B cell (primary cell): ENCODE measurements at regions not wholly inside any gene's neighbourhood (a gene's known extent, or its start where the extent isn't known, plus 50 kb on each side); places are given as distances from the start of the nearest gene placed in this dataset.

ENCODE experiments used
- ATAC-seq: fragments of 200-7000 bp; cut with Tn5 transposase; one replicate; pipeline ENCODE4 v1.10.0; 2021; ENCODE audit warnings: low read depth, mild to moderate bottlenecking, moderate number of reproducible peaks, moderate library complexity
- CTCF ChIA-PET: fragments of 350-600 bp; sonication (Branson Sonifier 250); formaldehyde crosslinking; loops from one replicate; lab custom pipeline; 2021; ENCODE audit warnings: antibody characterized with exemption, inconsistent platforms; lab: Charles Lee
- POLR2A ChIA-PET: fragments of 350-600 bp; sonication (Branson Sonifier 250); formaldehyde crosslinking; loops from one replicate; lab custom pipeline; 2021; ENCODE audit warnings: antibody characterized with exemption; lab: Charles Lee
- DNase-seq: peaks from one replicate; pipeline ENCODE4 v3.0.0; 2013
- H2AFZ ChIP-seq: 2 replicates; pipeline ENCODE4 v1.6.1; 2012; ENCODE audit warnings: mild to moderate bottlenecking, low read depth, low read length; ENCODE audit not compliant: insufficient read depth, poor library complexity, severe bottlenecking
- H3K27ac ChIP-seq, 2 donors: 1 replicate in 1 of 2; 2 replicates in 1 of 2; pipeline ENCODE4 v1.5.1; 2012 to 2013; ENCODE audit warnings: low read length in 2 of 2, mild to moderate bottlenecking in 2 of 2, moderate library complexity in 1 of 2
- H3K27me3 ChIP-seq, 4 experiments: fragments of 200-600 bp in 1 of 4; sonication (generic) in 1 of 4; replicated peaks in 1 of 4; 1 replicate in 2 of 4; 2 replicates in 2 of 4; pipeline versions ENCODE4 v1.6.1 to v1.7.0; 2013 to 2016; ENCODE audit warnings: low read length in 3 of 4, mild to moderate bottlenecking in 2 of 4, mixed read lengths in 1 of 4, moderate library complexity in 1 of 4; ENCODE audit not compliant: insufficient read depth in 4 of 4, control insufficient read depth in 3 of 4; ENCODE audit errors: control extremely low read depth in 1 of 4
- H3K36me3 ChIP-seq, 2 experiments: replicated peaks in 1 of 2; 1 replicate in 1 of 2; 2 replicates in 1 of 2; pipeline versions ENCODE4 v1.6.1 to v1.7.1; 2013; ENCODE audit warnings: low read length in 1 of 2; ENCODE audit not compliant: insufficient read depth in 2 of 2, control insufficient read depth in 1 of 2; ENCODE audit errors: control extremely low read depth in 1 of 2, extremely low read depth in 1 of 2
- H3K4me1 ChIP-seq, 2 donors: fragments of 200-600 bp in 1 of 2; sonication (generic) in 1 of 2; 1 replicate in 1 of 2; 2 replicates in 1 of 2; pipeline versions ENCODE4 v1.5.1 to v1.6.1; 2013 to 2017; ENCODE audit warnings: low read length in 2 of 2; ENCODE audit not compliant: control insufficient read depth in 2 of 2, insufficient read depth in 2 of 2
- H3K4me2 ChIP-seq: replicated peaks from 2 replicates; pipeline ENCODE3; 2012; ENCODE audit warnings: mild to moderate bottlenecking, low read depth, low read length; ENCODE audit not compliant: poor library complexity, severe bottlenecking
- H3K4me3 ChIP-seq, 5 experiments: fragments of 200-600 bp in 1 of 5; sonication (generic) in 1 of 5; 1 replicate in 3 of 5; 2 replicates in 2 of 5; pipeline versions ENCODE4 v1.5.1 to v1.7.0; 2011 to 2016; ENCODE audit warnings: low read length in 4 of 5, mild to moderate bottlenecking in 4 of 5, low read depth in 2 of 5, control low read depth in 1 of 5, moderate library complexity in 1 of 5; ENCODE audit not compliant: insufficient read depth in 1 of 5; ENCODE audit errors: control extremely low read depth in 1 of 5, extremely low read depth in 1 of 5
- H3K79me2 ChIP-seq: fragments of 200-600 bp; sonication (generic); one replicate; pipeline ENCODE4 v1.6.0; 2016; ENCODE audit warnings: low read length; ENCODE audit not compliant: control insufficient read depth, insufficient read depth
- H3K9ac ChIP-seq: fragments of 200-600 bp; sonication (generic); 2 replicates; pipeline ENCODE4 v1.6.1; 2017; ENCODE audit warnings: mild to moderate bottlenecking, low read length, moderate library complexity
- H3K9me3 ChIP-seq, 3 donors: one replicate each; pipeline versions ENCODE4 v1.6.1 to v1.7.1; 2013; ENCODE audit warnings: low read length in 2 of 3; ENCODE audit not compliant: control insufficient read depth in 2 of 3, insufficient read depth in 1 of 3; ENCODE audit errors: control extremely low read depth in 1 of 3
- H4K20me1 ChIP-seq: 2 replicates; pipeline ENCODE4 v1.6.0; 2012; ENCODE audit warnings: mild to moderate bottlenecking, low read length; ENCODE audit not compliant: insufficient read depth, control insufficient read depth, poor library complexity, severe bottlenecking
- H3K27ac Mint-ChIP-seq: one replicate; pipeline ENCODE4 v1.8.0; 2021; ENCODE audit warnings: mixed read lengths
- H3K27me3 Mint-ChIP-seq: one replicate; pipeline ENCODE4 v1.8.0; 2021; ENCODE audit warnings: mixed read lengths
- H3K4me1 Mint-ChIP-seq: one replicate; pipeline ENCODE4 v1.8.0; 2021; ENCODE audit warnings: mixed read lengths
- H3K4me3 Mint-ChIP-seq: one replicate; pipeline ENCODE4 v1.8.0; 2021; ENCODE audit warnings: mixed read lengths
- H3K9me3 Mint-ChIP-seq: one replicate; pipeline ENCODE4 v1.8.0; 2022; ENCODE audit warnings: mixed read lengths; ENCODE audit not compliant: insufficient read depth
- EZH2 ChIP-seq: IDR thresholded peaks from 2 replicates; pipeline ENCODE4 v1.6.1; 2012; ENCODE audit warnings: borderline replicate concordance, low read depth, mild to moderate bottlenecking, moderate library complexity, low read length; ENCODE audit not compliant: insufficient read depth, poor library complexity, severe bottlenecking
- WGBS: methylation state at CpG from one replicate; pipeline ENCODE4 v1.1.5; 2013; ENCODE audit warnings: missing lambda C conversion rate; ENCODE audit not compliant: insufficient coverage; 5-methylcytosine and 5-hydroxymethylcytosine counted together
- intact Hi-C: fragments of 100-400 bp; cut with micrococcal nuclease; formaldehyde crosslinking; loops from one replicate; pipeline ENCODE4 v1.10.0; 2022
- TF ChIP-seq, protein P1 (sequence below): fragments of 200-600 bp; IDR thresholded peaks from one replicate; pipeline ENCODE4 v1.8.0; 2022; ENCODE audit warnings: antibody characterized with exemption, mild to moderate bottlenecking

DNA sequence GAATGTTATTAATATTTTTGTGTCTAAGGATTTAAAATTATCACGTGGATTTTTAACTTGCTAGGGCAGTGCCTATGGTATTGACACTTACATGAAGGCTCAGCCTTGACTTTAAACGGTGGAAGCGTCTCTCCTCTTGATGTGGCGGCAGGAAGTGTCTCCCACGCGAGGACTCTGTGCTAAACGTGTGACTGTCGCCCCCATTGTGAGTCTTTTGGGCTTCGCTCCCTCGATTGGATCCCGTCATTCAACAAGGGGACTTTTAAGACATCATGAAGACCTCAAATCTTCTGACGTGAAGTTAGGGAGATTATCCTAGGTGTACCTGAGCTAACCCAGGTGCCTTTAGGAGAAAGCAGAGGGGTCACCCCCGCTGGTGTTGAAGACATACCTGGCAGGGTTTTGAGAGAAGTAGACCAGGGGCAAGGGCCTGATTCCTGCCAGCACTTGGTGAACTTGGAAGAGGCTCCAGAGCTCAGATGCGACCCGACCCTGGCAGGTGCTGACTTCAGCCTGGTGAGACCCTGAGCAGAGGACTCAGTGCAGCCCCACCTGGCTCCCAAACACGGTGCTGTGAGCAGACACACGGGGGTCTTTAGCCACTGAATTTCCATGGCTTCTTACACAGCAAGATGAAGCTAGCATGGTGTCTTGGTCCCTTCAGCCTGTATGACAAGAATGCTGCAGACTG, 55.7 kb upstream of the IRX4 start:
- no peak overlapping the region for H3K4me3 Mint-ChIP-seq
- POLR2A ChIA-PET, result no interaction called here
- DNase-seq, result no peak
- H3K9ac ChIP-seq, result no peak overlapping the region
- TF ChIP-seq, protein P1, sequence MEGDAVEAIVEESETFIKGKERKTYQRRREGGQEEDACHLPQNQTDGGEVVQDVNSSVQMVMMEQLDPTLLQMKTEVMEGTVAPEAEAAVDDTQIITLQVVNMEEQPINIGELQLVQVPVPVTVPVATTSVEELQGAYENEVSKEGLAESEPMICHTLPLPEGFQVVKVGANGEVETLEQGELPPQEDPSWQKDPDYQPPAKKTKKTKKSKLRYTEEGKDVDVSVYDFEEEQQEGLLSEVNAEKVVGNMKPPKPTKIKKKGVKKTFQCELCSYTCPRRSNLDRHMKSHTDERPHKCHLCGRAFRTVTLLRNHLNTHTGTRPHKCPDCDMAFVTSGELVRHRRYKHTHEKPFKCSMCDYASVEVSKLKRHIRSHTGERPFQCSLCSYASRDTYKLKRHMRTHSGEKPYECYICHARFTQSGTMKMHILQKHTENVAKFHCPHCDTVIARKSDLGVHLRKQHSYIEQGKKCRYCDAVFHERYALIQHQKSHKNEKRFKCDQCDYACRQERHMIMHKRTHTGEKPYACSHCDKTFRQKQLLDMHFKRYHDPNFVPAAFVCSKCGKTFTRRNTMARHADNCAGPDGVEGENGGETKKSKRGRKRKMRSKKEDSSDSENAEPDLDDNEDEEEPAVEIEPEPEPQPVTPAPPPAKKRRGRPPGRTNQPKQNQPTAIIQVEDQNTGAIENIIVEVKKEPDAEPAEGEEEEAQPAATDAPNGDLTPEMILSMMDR, result no peak
- no peak for TF ChIP-seq EZH2
- H3K4me2 ChIP-seq, result no peak overlapping the region
- no peaks in the 10 kb centered on the region for H3K4me1 Mint-ChIP-seq
- no peaks in the 10 kb centered on the region for H4K20me1 ChIP-seq
- no peaks in the 10 kb centered on the region for H3K36me3 ChIP-seq
- ATAC-seq, result no peak
- H3K27me3 ChIP-seq, result peaks cover 0 to 14% (median 0%) of the 10 kb centered on the region in 4 experiments
- H3K27ac ChIP-seq, result no peak overlapping the region
- CTCF ChIA-PET, result no interaction called here
- no peak overlapping the region for H3K4me3 ChIP-seq
- no peaks in the 10 kb centered on the region for H3K79me2 ChIP-seq
- no peaks in the 10 kb centered on the region for H3K4me1 ChIP-seq
- H3K27me3 Mint-ChIP-seq, result peaks cover 18% of the 10 kb centered on the region
- H3K9me3 Mint-ChIP-seq, result no peaks in the 10 kb centered on the region
- no peak overlapping the region for H3K27ac Mint-ChIP-seq
- intact Hi-C loops, result no loop called here
- H2AFZ ChIP-seq, result no peak overlapping the region
- no peaks in the 10 kb centered on the region for H3K9me3 ChIP-seq
- WGBS, result 83% methylated on average over 16 of the region's 17 CpGs

DNA sequence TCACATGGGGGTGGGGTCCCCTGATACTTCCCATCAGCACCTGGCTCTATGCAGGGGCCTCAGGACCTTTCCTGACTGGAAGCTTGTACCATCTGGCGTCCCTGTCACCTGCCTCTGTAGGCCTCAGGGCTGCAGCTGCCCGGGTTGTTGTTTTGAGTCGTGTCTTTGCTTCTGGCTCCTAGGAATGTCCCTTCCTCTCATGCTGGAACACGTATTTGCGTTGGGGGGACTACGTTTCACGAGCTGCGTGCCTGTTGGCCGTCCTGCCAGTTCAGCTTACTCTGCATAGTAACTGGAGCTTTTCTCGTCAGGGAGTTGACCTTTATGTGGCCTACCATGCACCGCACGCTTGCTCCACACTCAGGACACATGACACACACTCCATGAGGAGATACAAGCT, 54.9 kb upstream of the IRX4 start:
- Histone ChIP-seq H3K4me3 (no peak overlapping the region), H3K36me3 (no peaks in the 10 kb centered on the region), H2AFZ (no peak overlapping the region), H3K9me3 (no peaks in the 10 kb centered on the region), H4K20me1 (no peaks in the 10 kb centered on the region), H3K4me1 (no peaks in the 10 kb centered on the region), H3K9ac (no peak overlapping the region), H3K27ac (no peak overlapping the region), H3K27me3 (peaks cover 0 to 14% (median 0%) of the 10 kb centered on the region in 4 experiments), H3K79me2 (no peaks in the 10 kb centered on the region), H3K4me2 (no peak overlapping the region)
- Mint-ChIP-seq H3K4me3 (no peak overlapping the region), H3K27me3 (peaks cover 19% of the 10 kb centered on the region), H3K4me1 (no peaks in the 10 kb centered on the region), H3K27ac (no peak overlapping the region), H3K9me3 (no peaks in the 10 kb centered on the region)
- 88% methylated on average over 10 of the region's 12 CpGs for WGBS
- ChIA-PET CTCF (interaction anchor here (0.6 kb wide), 1 partner anchor 686 kb away, joined by 3 read pairs; no protein-coding TSS in a partner anchor), POLR2A (no interaction called here)
- intact Hi-C loops, result no loop called here
- ATAC-seq, result no peak
- no peak for DNase-seq
- TF ChIP-seq EZH2, result no peak
- TF ChIP-seq, protein P1, result no peak
